ENCODE measurements at regions not wholly inside any gene's neighbourhood (a gene's known extent, or its start where the extent isn't known, plus 50 kb on each side); places are given as distances from the start of the nearest gene placed in this dataset.
A peak's percentile ranks its signal among the peaks of the same experiment; 100 is the strongest.

- DNase-seq: no peak
Measured at GRCh38 chr5:173744551-173744950, 128.1 kb upstream of the BOD1 start.

- DNase-seq: no peak
Measured at GRCh38 chr5:173745123-173745522, 128.7 kb upstream of the BOD1 start.

- no peak for DNase-seq
Measured at GRCh38 chr5:173745557-173745956, 129.1 kb upstream of the BOD1 start.

GRCh38 chr5:173746047-173746646 is 129.7 kb upstream of the BOD1 start:
- no peak for DNase-seq

- no peak for DNase-seq
Measured at GRCh38 chr5:173747876-173748275, 131.4 kb upstream of the BOD1 start.

- no peak for DNase-seq
Measured at GRCh38 chr5:173750538-173751265, 134.3 kb upstream of the BOD1 start.

GRCh38 chr5:173751266-173751600 is 134.8 kb upstream of the BOD1 start:
- no peak for DNase-seq

GRCh38 chr5:173752653-173753052 is 135.5 kb upstream of the CPEB4 start:
- DNase-seq: no peak

- peak in 1 of 2 experiments; percentile 9 for DNase-seq
Measured at GRCh38 chr5:173753307-173754168, 134.6 kb upstream of the CPEB4 start.

- DNase-seq: no peak
Measured at GRCh38 chr5:173755319-173755718, 132.8 kb upstream of the CPEB4 start.

- no peak for DNase-seq
Measured at GRCh38 chr5:173757403-173758209, 130.5 kb upstream of the CPEB4 start.

GRCh38 chr5:173758676-173759075 is 129.5 kb upstream of the CPEB4 start:
- no peak for DNase-seq

- no peak for DNase-seq
Measured at GRCh38 chr5:173759691-173760090, 128.5 kb upstream of the CPEB4 start.

- DNase-seq: no peak
Measured at GRCh38 chr5:173760461-173761177, 127.5 kb upstream of the CPEB4 start.

- no peak for DNase-seq
Measured at GRCh38 chr5:173761178-173761513, 127.0 kb upstream of the CPEB4 start.

- DNase-seq: no peak
Measured at GRCh38 chr5:173762045-173762444, 126.1 kb upstream of the CPEB4 start.

- DNase-seq: no peak
Measured at GRCh38 chr5:173762930-173763329, 125.2 kb upstream of the CPEB4 start.

GRCh38 chr5:173763410-173763809 is 124.7 kb upstream of the CPEB4 start:
- no peak for DNase-seq

- no peak for DNase-seq
Measured at GRCh38 chr5:173764332-173765028, 123.7 kb upstream of the CPEB4 start.

GRCh38 chr5:173765029-173765644 is 123.0 kb upstream of the CPEB4 start:
- no peak for DNase-seq

GRCh38 chr5:173765661-173766060 is 122.5 kb upstream of the CPEB4 start:
- no peak for DNase-seq

All from NCI-H1930 (cell line).